ENCODE measurements at regions not wholly inside any gene's neighbourhood (a gene's known extent, or its start where the extent isn't known, plus 50 kb on each side); places are given as distances from the start of the nearest gene placed in this dataset.

DNA sequence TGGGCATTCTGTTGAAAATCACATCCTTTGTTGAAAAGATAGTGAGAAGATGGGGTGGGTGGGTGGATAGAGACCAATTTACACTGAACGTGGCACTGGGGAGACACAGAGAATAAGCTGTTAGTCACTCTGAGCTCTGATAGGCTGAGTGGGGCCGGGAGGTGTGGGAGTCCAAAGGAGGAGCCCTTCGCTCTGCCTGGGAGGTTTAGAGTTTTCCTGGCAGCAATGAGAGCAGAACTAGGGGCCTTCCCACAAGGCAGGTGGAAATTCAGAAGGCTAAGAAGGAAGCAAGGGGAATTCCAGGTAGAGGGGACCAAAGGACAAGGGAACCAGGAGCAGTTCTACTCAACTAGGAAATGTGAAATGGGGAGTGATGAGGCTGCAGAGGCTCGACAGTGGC, 272.7 kb downstream of the RPLP1 start:
- WGBS (ENCODE audit: missing lambda C conversion rate), result 33% methylated on average over 4 of the region's 4 CpGs
- DNase-seq (ENCODE audit: low read depth in 1 of 2, low spot score in 1 of 2) (no peak), ATAC-seq (no peak), FAIRE-seq (no peak)
- no peak overlapping the region for H3K4me2 ChIP-seq
- H3K27ac ChIP-seq, result no peak overlapping the region
- TF ChIP-seq RCOR1 (IDR thresholded peaks at IDR 0.05; ENCODE audit: low read depth, low read length) (no peak), FOXS1 (CRISPR knock-in tag; IDR thresholded peaks at IDR 0.05) (no peak), NR3C1 (IDR thresholded peaks at IDR 0.05) (no peak), EHMT2 (IDR thresholded peaks at IDR 0.05; ENCODE audit: low read depth) (no peak)
- TF ChIP-seq, protein P1, sequence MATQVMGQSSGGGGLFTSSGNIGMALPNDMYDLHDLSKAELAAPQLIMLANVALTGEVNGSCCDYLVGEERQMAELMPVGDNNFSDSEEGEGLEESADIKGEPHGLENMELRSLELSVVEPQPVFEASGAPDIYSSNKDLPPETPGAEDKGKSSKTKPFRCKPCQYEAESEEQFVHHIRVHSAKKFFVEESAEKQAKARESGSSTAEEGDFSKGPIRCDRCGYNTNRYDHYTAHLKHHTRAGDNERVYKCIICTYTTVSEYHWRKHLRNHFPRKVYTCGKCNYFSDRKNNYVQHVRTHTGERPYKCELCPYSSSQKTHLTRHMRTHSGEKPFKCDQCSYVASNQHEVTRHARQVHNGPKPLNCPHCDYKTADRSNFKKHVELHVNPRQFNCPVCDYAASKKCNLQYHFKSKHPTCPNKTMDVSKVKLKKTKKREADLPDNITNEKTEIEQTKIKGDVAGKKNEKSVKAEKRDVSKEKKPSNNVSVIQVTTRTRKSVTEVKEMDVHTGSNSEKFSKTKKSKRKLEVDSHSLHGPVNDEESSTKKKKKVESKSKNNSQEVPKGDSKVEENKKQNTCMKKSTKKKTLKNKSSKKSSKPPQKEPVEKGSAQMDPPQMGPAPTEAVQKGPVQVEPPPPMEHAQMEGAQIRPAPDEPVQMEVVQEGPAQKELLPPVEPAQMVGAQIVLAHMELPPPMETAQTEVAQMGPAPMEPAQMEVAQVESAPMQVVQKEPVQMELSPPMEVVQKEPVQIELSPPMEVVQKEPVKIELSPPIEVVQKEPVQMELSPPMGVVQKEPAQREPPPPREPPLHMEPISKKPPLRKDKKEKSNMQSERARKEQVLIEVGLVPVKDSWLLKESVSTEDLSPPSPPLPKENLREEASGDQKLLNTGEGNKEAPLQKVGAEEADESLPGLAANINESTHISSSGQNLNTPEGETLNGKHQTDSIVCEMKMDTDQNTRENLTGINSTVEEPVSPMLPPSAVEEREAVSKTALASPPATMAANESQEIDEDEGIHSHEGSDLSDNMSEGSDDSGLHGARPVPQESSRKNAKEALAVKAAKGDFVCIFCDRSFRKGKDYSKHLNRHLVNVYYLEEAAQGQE (IDR thresholded peaks at IDR 0.05), result no peak
- TF ChIP-seq, protein P2, sequence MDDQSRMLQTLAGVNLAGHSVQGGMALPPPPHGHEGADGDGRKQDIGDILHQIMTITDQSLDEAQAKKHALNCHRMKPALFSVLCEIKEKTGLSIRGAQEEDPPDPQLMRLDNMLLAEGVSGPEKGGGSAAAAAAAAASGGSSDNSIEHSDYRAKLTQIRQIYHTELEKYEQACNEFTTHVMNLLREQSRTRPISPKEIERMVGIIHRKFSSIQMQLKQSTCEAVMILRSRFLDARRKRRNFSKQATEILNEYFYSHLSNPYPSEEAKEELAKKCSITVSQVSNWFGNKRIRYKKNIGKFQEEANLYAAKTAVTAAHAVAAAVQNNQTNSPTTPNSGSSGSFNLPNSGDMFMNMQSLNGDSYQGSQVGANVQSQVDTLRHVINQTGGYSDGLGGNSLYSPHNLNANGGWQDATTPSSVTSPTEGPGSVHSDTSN (IDR thresholded peaks at IDR 0.05), result no peak
- TF ChIP-seq, protein P3, sequence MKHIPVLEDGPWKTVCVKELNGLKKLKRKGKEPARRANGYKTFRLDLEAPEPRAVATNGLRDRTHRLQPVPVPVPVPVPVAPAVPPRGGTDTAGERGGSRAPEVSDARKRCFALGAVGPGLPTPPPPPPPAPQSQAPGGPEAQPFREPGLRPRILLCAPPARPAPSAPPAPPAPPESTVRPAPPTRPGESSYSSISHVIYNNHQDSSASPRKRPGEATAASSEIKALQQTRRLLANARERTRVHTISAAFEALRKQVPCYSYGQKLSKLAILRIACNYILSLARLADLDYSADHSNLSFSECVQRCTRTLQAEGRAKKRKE (CRISPR knock-in tag; IDR thresholded peaks at IDR 0.05; ENCODE audit: low read depth), result no peak
- POLR2A ChIA-PET, result no interaction called here
- H3K4me1 ChIP-seq, result no peaks in the 10 kb centered on the region
- H3K9me3 ChIP-seq, result no peaks in the 10 kb centered on the region
- CTCF ChIA-PET, result interaction anchor here (1.0 to 2.2 kb wide), 2 partner anchors 8 to 56 kb away, joined by 3 to 11 read pairs; no protein-coding TSS in a partner anchor
- no peak overlapping the region for H3K4me3 ChIP-seq

DNA sequence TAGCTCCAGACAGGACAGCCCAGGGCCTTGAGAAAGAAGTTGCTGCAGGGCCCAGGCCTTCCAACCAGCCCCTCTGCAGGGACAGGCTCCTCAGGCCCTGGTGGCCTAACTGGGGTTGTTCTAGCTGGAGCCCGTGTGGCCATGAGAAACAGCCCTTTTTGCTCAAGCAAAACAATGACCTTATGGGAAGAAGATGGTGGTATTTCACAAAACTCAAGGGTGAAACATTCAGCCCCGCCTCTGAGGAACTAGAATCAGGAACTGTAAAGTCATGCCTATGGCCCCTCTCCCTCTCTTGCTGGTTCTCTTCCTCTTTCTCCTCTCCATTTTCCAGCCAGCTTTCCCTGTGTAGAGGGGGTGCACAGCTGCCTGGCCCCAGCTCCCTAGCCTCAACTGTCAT, 273.3 kb downstream of the RPLP1 start:
- DNase-seq (ENCODE audit: low read depth in 1 of 2, low spot score in 1 of 2) (no peak), ATAC-seq (no peak), FAIRE-seq (no peak)
- Histone ChIP-seq H3K27ac (no peak overlapping the region), H3K4me1 (no peaks in the 10 kb centered on the region), H3K9me3 (no peaks in the 10 kb centered on the region), H3K4me3 (no peak overlapping the region), H3K4me2 (no peak overlapping the region)
- ChIA-PET CTCF (no interaction called here), POLR2A (no interaction called here)
- WGBS (ENCODE audit: missing lambda C conversion rate), result 52% methylated on average over 2 of the region's 2 CpGs
- TF ChIP-seq POLR2AphosphoS2 (conservative IDR thresholded peaks at IDR 0.05; ENCODE audit: low read length) (no peak), RNF2 (IDR thresholded peaks at IDR 0.05; ENCODE audit: borderline replicate concordance, low read depth) (no peak), MYC (IDR thresholded peaks at IDR 0.05; ENCODE audit: borderline replicate concordance, low read length) (no peak), EHF (CRISPR knock-in tag; IDR thresholded peaks at IDR 0.05) (no peak), TFCP2L1 (CRISPR knock-in tag; IDR thresholded peaks at IDR 0.05) (no peak), CHD4 (IDR thresholded peaks at IDR 0.05; ENCODE audit: borderline replicate concordance) (no peak), TP53 (CRISPR knock-in tag; IDR thresholded peaks at IDR 0.05) (no peak), HDAC2 (IDR thresholded peaks at IDR 0.05) (no peak), BHLHE40 (IDR thresholded peaks at IDR 0.05; ENCODE audit: low read depth, low read length) (no peak), RAD21 (conservative IDR thresholded peaks at IDR 0.05 in 1 of 2, IDR thresholded peaks at IDR 0.05 in 1 of 2) (no peak)
- TF ChIP-seq, protein P3 (CRISPR knock-in tag; IDR thresholded peaks at IDR 0.05; ENCODE audit: low read depth), result no peak
- TF ChIP-seq, protein P4, sequence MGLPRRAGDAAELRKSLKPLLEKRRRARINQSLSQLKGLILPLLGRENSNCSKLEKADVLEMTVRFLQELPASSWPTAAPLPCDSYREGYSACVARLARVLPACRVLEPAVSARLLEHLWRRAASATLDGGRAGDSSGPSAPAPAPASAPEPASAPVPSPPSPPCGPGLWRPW (IDR thresholded peaks at IDR 0.05), result no peak
- TF ChIP-seq, protein P5, sequence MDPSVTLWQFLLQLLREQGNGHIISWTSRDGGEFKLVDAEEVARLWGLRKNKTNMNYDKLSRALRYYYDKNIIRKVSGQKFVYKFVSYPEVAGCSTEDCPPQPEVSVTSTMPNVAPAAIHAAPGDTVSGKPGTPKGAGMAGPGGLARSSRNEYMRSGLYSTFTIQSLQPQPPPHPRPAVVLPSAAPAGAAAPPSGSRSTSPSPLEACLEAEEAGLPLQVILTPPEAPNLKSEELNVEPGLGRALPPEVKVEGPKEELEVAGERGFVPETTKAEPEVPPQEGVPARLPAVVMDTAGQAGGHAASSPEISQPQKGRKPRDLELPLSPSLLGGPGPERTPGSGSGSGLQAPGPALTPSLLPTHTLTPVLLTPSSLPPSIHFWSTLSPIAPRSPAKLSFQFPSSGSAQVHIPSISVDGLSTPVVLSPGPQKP (IDR thresholded peaks at IDR 0.05; ENCODE audit: low read depth, low read length), result no peak
- TF ChIP-seq, protein P2 (IDR thresholded peaks at IDR 0.05), result no peak
